GM12801 (cell line): ENCODE measurements at regions not wholly inside any gene's neighbourhood (a gene's known extent, or its start where the extent isn't known, plus 50 kb on each side); places are given as distances from the start of the nearest gene placed in this dataset.

Source experiments
- TF ChIP-seq, protein P1 (sequence below): IDR thresholded peaks from one replicate; pipeline ENCODE4 v1.5.1; 2011; ENCODE audit warnings: control low read depth; ENCODE audit not compliant: insufficient read length; ENCODE audit errors: extremely low read depth

DNA sequence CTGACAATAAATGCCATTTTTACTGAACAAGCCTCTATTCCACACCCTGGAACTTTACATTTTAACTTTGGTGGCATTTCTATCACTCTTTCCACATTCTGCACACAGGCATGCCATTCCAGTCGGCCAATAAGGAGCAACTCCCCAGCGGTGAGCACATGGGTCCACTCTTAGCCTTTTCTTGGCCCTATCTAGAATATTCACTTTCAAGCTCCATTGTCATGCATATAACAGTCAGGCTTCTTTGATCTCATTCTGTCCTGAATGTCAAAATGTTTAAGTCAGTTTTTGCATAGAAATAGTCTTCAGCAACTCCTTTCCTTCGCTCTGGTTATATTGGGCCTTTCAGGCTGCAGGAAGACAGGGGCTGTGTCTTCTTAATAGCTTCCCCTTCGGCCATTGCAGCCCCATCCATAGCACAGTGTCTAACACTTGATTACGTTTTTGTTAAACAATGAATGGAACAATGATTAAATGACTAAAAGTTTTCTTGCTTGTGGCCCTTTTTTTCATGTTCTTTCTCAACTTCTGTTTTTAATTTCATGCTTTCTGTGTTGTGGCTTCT lies 427.3 kb downstream of the MFSD1 start:
- TF ChIP-seq, protein P1, sequence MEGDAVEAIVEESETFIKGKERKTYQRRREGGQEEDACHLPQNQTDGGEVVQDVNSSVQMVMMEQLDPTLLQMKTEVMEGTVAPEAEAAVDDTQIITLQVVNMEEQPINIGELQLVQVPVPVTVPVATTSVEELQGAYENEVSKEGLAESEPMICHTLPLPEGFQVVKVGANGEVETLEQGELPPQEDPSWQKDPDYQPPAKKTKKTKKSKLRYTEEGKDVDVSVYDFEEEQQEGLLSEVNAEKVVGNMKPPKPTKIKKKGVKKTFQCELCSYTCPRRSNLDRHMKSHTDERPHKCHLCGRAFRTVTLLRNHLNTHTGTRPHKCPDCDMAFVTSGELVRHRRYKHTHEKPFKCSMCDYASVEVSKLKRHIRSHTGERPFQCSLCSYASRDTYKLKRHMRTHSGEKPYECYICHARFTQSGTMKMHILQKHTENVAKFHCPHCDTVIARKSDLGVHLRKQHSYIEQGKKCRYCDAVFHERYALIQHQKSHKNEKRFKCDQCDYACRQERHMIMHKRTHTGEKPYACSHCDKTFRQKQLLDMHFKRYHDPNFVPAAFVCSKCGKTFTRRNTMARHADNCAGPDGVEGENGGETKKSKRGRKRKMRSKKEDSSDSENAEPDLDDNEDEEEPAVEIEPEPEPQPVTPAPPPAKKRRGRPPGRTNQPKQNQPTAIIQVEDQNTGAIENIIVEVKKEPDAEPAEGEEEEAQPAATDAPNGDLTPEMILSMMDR: no peak

DNA sequence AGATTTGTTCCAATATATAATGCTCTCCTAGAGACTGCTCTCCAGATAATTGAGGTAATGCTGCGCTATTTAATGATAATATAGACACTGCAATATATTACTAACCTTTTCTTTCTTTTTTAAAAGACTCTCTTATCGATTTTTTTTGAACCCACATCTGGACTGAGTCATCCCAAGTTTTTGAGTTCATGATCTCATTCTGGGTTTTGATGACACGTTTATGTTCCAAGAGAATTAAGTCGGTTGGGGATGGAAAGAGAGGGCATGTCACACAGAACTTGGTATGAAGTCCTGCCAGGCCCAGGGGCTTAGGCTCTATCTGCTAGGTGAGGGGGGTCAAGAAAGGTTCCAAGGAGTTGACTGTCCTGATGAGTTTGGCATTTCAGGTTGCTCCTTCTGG lies 431.1 kb downstream of the MFSD1 start:
- TF ChIP-seq, protein P1: no peak

DNA sequence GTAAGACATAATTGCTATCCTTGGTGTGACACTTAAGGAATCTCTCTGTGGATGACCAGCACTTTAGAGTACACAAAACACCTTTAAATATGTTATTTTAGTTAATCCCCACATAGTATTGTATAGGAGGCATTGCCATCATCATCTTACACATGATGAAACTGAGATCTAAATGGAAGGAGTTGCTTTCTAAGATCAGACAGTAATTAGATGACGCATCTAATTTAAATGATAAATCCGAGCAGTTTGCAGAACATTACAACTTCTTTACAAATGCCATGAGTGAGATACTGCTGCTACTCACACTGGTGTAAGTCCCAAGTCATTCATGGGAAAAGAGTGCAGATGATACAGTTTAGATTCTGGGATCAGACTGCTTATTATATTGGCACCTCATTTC lies 431.9 kb downstream of the MFSD1 start:
- TF ChIP-seq, protein P1: no peak

DNA sequence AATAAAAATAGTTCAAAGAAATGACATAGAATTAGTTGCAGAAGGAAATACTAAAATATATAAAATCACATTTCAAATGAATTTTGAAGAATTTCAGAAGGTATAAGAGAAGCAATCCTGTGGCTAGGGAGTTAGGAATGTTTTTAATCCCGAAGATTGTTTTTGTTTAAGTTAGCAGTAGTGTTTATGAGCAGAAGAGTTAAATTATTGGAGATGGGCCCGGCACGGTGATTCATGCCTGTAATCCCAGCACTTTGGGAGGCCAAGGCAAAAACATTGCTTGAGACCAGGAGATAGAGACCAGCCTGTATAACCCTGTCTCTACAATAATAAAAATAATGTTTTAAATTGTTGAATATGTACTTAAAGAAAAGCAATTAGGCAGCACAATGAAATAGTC lies 432.5 kb downstream of the MFSD1 start:
- TF ChIP-seq, protein P1: no peak

DNA sequence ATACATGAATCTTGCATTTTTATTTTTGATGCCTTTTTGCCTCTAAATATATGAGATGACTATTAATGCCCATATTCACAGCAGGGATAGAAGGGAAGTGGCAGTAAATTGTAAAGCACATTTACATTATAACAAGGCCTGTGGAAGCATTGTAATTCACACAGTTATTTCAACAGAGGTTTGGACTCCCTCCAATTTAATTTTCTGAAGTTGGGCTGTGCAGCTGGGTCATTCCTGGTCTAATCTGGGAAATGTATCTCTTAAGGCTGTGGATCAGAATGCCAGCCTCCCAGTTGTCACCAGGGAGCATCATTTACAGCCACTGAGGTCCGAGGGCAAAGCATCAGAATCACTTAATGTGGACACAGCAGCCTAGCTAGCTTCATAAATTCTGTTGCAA lies 434.5 kb downstream of the MFSD1 start:
- TF ChIP-seq, protein P1: no peak

DNA sequence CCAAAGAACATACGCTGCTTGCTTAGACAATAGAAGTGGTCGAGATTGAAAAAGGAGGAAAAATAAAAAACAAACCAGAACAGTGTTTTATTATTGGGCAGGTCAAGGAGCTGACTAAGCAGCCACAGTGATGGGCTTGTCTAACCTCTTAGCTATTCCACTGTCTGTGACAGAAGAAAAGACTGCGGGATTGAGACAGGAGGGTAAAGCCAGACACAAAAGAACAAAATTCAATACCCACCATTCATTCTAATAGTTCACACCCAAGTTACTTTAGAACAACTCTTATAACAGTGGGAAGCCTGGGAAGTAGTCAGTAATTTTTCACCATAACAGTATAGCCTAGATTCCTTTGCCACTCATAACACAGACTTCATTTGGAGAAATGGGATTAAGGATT lies 435.4 kb downstream of the MFSD1 start:
- TF ChIP-seq, protein P1: no peak

DNA sequence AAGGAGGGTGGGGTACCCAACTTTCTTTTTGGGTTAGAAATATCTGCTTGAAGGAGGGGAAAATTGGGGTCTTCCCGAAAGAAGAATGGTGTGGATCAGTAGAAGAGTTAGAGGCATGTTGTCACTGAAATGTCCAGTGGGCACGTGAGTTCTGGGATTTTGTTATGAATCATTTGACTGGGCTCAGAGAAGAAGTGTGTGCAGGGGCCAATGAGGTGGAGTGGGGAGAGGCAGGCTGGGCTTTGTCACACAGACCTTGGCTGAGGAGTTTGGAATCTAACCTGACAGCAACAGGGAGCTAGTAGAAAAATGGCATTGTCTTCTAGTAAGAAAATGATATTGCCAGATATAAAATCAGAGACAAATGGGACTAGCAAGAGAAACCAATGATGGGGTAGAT lies 436.8 kb downstream of the MFSD1 start:
- TF ChIP-seq, protein P1: no peak
